WTC11 (cell line): ENCODE measurements at regions not wholly inside any gene's neighbourhood (a gene's known extent, or its start where the extent isn't known, plus 50 kb on each side); places are given as distances from the start of the nearest gene placed in this dataset.

Experiments used
- ATF2 ChIP-seq: sonication (generic); formaldehyde crosslinking; IDR thresholded peaks from 2 replicates; pipeline ENCODE4 v1.8.1; 2022; ENCODE audit warnings: low read depth, missing genetic modification reagents, borderline replicate concordance
- ATF3 ChIP-seq: sonication (generic); formaldehyde crosslinking; conservative IDR thresholded peaks from 2 replicates; pipeline ENCODE4 v1.8.1; 2022; ENCODE audit warnings: mild to moderate bottlenecking, missing genetic modification reagents
- CREB1 ChIP-seq: sonication (generic); formaldehyde crosslinking; IDR thresholded peaks from 2 replicates; pipeline ENCODE4 v1.8.0; 2023; ENCODE audit warnings: mild to moderate bottlenecking, missing genetic modification reagents
- CTCF ChIP-seq: fragments of 200-600 bp; IDR thresholded peaks from 2 replicates; pipeline ENCODE4 v1.8.0; 2022; ENCODE audit warnings: antibody characterized with exemption
- ETV6 ChIP-seq: sonication (generic); formaldehyde crosslinking; IDR thresholded peaks from 2 replicates; pipeline ENCODE4 v1.8.1; 2022; ENCODE audit warnings: mild to moderate bottlenecking, missing genetic modification reagents
- GABPB1 ChIP-seq: sonication (generic); formaldehyde crosslinking; IDR thresholded peaks from 2 replicates; pipeline ENCODE4 v1.8.1; 2023; ENCODE audit warnings: mild to moderate bottlenecking, missing genetic modification reagents
- IRF2 ChIP-seq: sonication (generic); formaldehyde crosslinking; IDR thresholded peaks from 2 replicates; pipeline ENCODE4 v1.8.0; 2022; ENCODE audit warnings: low read depth, missing genetic modification reagents, borderline replicate concordance
- JUN ChIP-seq: sonication (generic); formaldehyde crosslinking; IDR thresholded peaks from 2 replicates; pipeline ENCODE4 v1.8.0; 2023; ENCODE audit warnings: mild to moderate bottlenecking, missing genetic modification reagents
- MAX ChIP-seq: sonication (generic); formaldehyde crosslinking; IDR thresholded peaks from 2 replicates; pipeline ENCODE4 v1.8.0; 2022; ENCODE audit warnings: mild to moderate bottlenecking, missing genetic modification reagents
- ZBTB21 ChIP-seq: sonication (generic); formaldehyde crosslinking; IDR thresholded peaks from 2 replicates; pipeline ENCODE4 v1.8.1; 2023; ENCODE audit warnings: mild to moderate bottlenecking, missing genetic modification reagents, borderline replicate concordance

- no peak for TF ChIP-seq CTCF
- TF ChIP-seq MAX = no peak
- no peak for TF ChIP-seq JUN (CRISPR knock-in tag)
- no peak for TF ChIP-seq IRF2 (CRISPR knock-in tag)
- no peak for TF ChIP-seq ATF3
- TF ChIP-seq ATF2 (CRISPR knock-in tag) = no peak
- no peak for TF ChIP-seq GABPB1 (CRISPR knock-in tag)
- no peak for TF ChIP-seq ETV6 (CRISPR knock-in tag)
- no peak for TF ChIP-seq ZBTB21 (CRISPR knock-in tag)
- no peak for TF ChIP-seq CREB1 (CRISPR knock-in tag)
These were observed 168.4 kb downstream of the OR2B2 start for GRCh38 chr6:27743787-27744186.
